SK-N-SH treated with all-trans-retinoic acid at 6 μM for 48 hours (cell line): ENCODE measurements at regions not wholly inside any gene's neighbourhood (a gene's known extent, or its start where the extent isn't known, plus 50 kb on each side); places are given as distances from the start of the nearest gene placed in this dataset.

ENCODE experiments used
- ATAC-seq: fragments of 200-7000 bp; cut with Tn5 transposase; 3 replicates; pipeline ENCODE4 v1.9.1; 2020; ENCODE audit warnings: mild to moderate bottlenecking, moderate library complexity
- ARNTL ChIP-seq: fragments of 450-650 bp; formaldehyde crosslinking; IDR thresholded peaks from 2 replicates; pipeline ENCODE4 v1.5.0; 2020; ENCODE audit warnings: low read depth, mild to moderate bottlenecking, moderate library complexity, borderline replicate concordance
- CSDC2 ChIP-seq: fragments of 250-450 bp; sonication (Bioruptor Pico); IDR thresholded peaks from 2 replicates; pipeline ENCODE4 v1.5.0; 2020; ENCODE audit warnings: mild to moderate bottlenecking, moderate library complexity
- CSRNP3 ChIP-seq: fragments of 250-450 bp; sonication (Bioruptor Pico); IDR thresholded peaks from 2 replicates; pipeline ENCODE4 v1.5.1; 2021; ENCODE audit warnings: mild to moderate bottlenecking, moderate library complexity
- ESRRG ChIP-seq: fragments of 250-450 bp; sonication (Bioruptor Pico); IDR thresholded peaks from 2 replicates; pipeline ENCODE4 v1.6.1; 2021; ENCODE audit warnings: mild to moderate bottlenecking
- GLIS3 ChIP-seq: fragments of 250-450 bp; sonication (Bioruptor Pico); IDR thresholded peaks from 2 replicates; pipeline ENCODE4 v1.5.0; 2020; ENCODE audit warnings: mild to moderate bottlenecking, moderate library complexity
- ISL1 ChIP-seq: fragments of 250-450 bp; sonication (Bioruptor Pico); IDR thresholded peaks from 2 replicates; pipeline ENCODE4 v2.1.2; 2022; ENCODE audit warnings: mild to moderate bottlenecking, moderate library complexity
- OSR1 ChIP-seq: fragments of 250-450 bp; sonication (Bioruptor Pico); IDR thresholded peaks from 2 replicates; pipeline ENCODE4 v1.8.0; 2022; ENCODE audit warnings: moderate library complexity, mild to moderate bottlenecking, inconsistent platforms
- PATZ1 ChIP-seq: fragments of 250-450 bp; sonication (Bioruptor Pico); IDR thresholded peaks from 2 replicates; pipeline ENCODE4 v1.8.0; 2020; ENCODE audit warnings: mild to moderate bottlenecking, moderate library complexity, borderline replicate concordance
- PPARA ChIP-seq: fragments of 250-450 bp; sonication (Bioruptor Pico); IDR thresholded peaks from 2 replicates; pipeline ENCODE4 v1.5.0; 2020; ENCODE audit warnings: mild to moderate bottlenecking, borderline replicate concordance
- RARB ChIP-seq: fragments of 250-450 bp; sonication (Bioruptor Pico); IDR thresholded peaks from 2 replicates; pipeline ENCODE4 v1.8.0; 2021; ENCODE audit warnings: mild to moderate bottlenecking, moderate library complexity
- SNAI2 ChIP-seq: fragments of 250-450 bp; sonication (Bioruptor Pico); IDR thresholded peaks from 2 replicates; pipeline ENCODE4 v1.5.0; 2020; ENCODE audit warnings: mild to moderate bottlenecking, moderate library complexity
- TOX ChIP-seq: fragments of 250-450 bp; sonication (Bioruptor Pico); IDR thresholded peaks from 2 replicates; pipeline ENCODE4 v1.8.0; 2021; ENCODE audit warnings: mild to moderate bottlenecking, moderate library complexity, borderline replicate concordance
- TSHZ2 ChIP-seq: fragments of 250-450 bp; sonication (Bioruptor Pico); IDR thresholded peaks from 2 replicates; pipeline ENCODE4 v1.5.0; 2020; ENCODE audit warnings: mild to moderate bottlenecking, moderate library complexity
- ZC3H10 ChIP-seq: fragments of 250-450 bp; sonication (Bioruptor Pico); IDR thresholded peaks from 2 replicates; pipeline ENCODE4 v1.5.1; 2021; ENCODE audit warnings: mild to moderate bottlenecking, moderate library complexity
- ZFP3 ChIP-seq: fragments of 250-450 bp; sonication (Bioruptor Pico); IDR thresholded peaks from 2 replicates; pipeline ENCODE4 v1.5.0; 2020; ENCODE audit warnings: mild to moderate bottlenecking, moderate library complexity
- ZFP30 ChIP-seq: fragments of 450-650 bp; formaldehyde crosslinking; IDR thresholded peaks from 2 replicates; pipeline ENCODE4 v1.5.0; 2022; ENCODE audit warnings: mild to moderate bottlenecking, moderate library complexity
- ZNF565 ChIP-seq: fragments of 450-650 bp; formaldehyde crosslinking; conservative IDR thresholded peaks from 2 replicates; pipeline ENCODE4 v1.5.0; 2020; ENCODE audit warnings: low read depth, mild to moderate bottlenecking, moderate library complexity
- ZNF70 ChIP-seq: fragments of 450-650 bp; formaldehyde crosslinking; IDR thresholded peaks from 2 replicates; pipeline ENCODE4 v1.5.0; 2020; ENCODE audit warnings: mild to moderate bottlenecking, moderate library complexity
- ZNF8 ChIP-seq: fragments of 450-650 bp; formaldehyde crosslinking; IDR thresholded peaks from 2 replicates; pipeline ENCODE4 v1.5.0; 2020; ENCODE audit warnings: mild to moderate bottlenecking, moderate library complexity

- TF ChIP-seq TOX (CRISPR knock-in tag) (no peak), ESRRG (CRISPR knock-in tag) (no peak), ZNF8 (CRISPR knock-in tag) (no peak), CSRNP3 (no peak), ZC3H10 (CRISPR knock-in tag) (no peak), GLIS3 (CRISPR knock-in tag) (no peak), TSHZ2 (CRISPR knock-in tag) (no peak), PATZ1 (CRISPR knock-in tag) (no peak), RARB (CRISPR knock-in tag) (no peak), SNAI2 (CRISPR knock-in tag) (no peak), ISL1 (CRISPR knock-in tag) (no peak)
- TF ChIP-seq, all 23 proteins: peak for 0
- no peak for ATAC-seq
Observed at GRCh38 chr12:98256830-98257229, 258.6 kb upstream of the TMPO start.

GRCh38 chr12:98259693-98260092 is 255.7 kb upstream of the TMPO start:
- TF ChIP-seq ZC3H10 (CRISPR knock-in tag) (no peak), ZNF70 (CRISPR knock-in tag) (no peak), CSDC2 (CRISPR knock-in tag) (no peak), ZFP30 (CRISPR knock-in tag) (no peak), TSHZ2 (CRISPR knock-in tag) (no peak), OSR1 (CRISPR knock-in tag) (no peak), RARB (CRISPR knock-in tag) (no peak), ISL1 (CRISPR knock-in tag) (no peak), PATZ1 (CRISPR knock-in tag) (no peak)
- ATAC-seq: no peak

- TF ChIP-seq TSHZ2 (CRISPR knock-in tag) (no peak), CSRNP3 (no peak), ZNF565 (no peak), OSR1 (CRISPR knock-in tag) (no peak), SNAI2 (CRISPR knock-in tag) (no peak), PATZ1 (CRISPR knock-in tag) (no peak), ZFP3 (no peak), PPARA (CRISPR knock-in tag) (no peak), CSDC2 (CRISPR knock-in tag) (no peak), ZNF70 (CRISPR knock-in tag) (no peak), ARNTL (CRISPR knock-in tag) (no peak)
- no peak for ATAC-seq
Observed at GRCh38 chr12:98260276-98260675, 255.1 kb upstream of the TMPO start.
